ENCODE measurements at regions not wholly inside any gene's neighbourhood (a gene's known extent, or its start where the extent isn't known, plus 50 kb on each side); places are given as distances from the start of the nearest gene placed in this dataset.

DNA sequence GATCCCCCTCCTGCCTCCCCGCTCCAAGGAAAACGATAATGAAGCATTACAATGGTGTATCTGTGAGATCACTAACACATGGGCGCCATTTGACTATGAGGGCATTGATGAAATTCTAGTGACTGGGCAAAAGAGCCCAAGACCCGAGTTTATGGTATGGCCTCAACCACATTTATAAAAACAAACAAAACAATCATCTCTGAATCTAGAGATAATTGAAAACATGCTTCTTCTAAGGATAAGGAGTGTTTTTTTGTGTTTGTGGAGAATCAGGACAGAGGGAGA is 100.9 kb upstream of the SEMA6A start:
- DNase-seq (ENCODE audit: low read depth), result no peak

DNA sequence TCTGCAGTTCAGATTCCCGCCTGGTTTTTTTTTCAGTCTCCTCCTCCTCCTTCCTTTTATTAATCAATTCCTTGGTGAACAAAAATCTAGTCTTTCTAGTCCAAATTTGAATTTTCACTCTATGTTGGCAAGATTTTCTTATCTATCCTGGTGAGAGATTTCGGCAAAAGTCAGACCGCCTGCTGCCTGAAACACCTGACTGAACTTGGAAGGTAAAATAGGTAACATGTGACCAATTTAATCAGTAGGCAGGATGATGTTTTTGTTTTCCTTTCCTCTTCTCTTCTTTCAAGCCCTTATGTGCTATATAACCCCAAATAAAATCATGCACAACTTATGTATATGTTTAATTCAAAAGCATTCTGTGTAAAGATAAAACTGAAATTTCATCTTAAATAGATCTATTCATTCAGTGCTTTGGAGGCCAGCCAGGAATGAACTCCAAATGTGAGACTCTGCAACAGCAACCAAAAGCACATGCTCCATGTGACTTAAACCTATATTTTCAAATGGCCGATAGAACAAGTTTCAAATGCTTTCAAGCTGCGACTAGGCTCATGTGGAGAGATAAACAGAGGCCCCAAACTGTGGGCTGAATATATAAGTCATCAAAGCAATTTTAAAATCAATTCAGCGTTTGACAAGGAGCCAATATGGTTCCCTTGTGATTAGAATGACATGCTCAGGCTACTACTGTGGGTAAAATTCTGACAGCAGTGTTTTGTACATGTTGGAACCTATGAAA is 100.4 kb upstream of the SEMA6A start:
- DNase-seq (ENCODE audit: low read depth), result no peak

DNA sequence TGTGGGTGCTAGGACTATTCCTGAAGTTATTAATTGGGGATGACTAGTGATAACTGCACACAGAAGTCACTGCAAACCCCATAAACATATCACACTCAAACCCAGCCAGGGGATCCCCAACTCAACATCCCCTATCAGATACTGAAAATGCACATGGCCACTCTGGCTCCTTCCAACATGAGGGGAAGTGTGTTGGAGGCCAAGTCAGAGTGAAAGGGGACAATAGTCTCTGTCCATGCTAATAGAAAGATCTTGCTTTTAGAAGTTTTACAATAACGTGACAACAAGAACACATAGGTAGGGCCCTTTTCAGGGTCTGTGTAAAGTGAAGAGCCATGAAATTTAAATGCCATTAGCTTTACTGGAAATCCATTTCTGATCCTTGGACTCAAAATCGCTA is 98.8 kb upstream of the SEMA6A start:
- no peak for DNase-seq (ENCODE audit: low read depth)

DNA sequence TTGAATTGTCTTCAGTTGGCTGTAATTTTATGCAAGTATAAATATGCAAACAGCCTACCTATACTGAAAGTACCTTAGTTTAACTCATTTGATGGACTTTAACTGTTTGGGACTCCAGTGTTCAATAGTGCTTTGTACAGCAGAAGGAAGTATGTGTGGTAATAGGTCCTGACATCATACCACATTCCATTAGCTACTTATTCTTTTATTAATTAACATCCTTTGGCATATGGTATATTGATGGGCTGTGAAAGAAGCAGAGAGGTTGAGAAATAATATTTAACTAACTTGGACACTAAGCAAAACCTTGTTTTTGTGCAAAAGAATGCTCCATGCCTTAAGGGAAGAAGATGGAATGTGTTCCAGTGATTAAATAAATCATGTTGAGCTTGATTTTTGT is 97.6 kb upstream of the SEMA6A start:
- DNase-seq (ENCODE audit: low read depth), result no peak

DNA sequence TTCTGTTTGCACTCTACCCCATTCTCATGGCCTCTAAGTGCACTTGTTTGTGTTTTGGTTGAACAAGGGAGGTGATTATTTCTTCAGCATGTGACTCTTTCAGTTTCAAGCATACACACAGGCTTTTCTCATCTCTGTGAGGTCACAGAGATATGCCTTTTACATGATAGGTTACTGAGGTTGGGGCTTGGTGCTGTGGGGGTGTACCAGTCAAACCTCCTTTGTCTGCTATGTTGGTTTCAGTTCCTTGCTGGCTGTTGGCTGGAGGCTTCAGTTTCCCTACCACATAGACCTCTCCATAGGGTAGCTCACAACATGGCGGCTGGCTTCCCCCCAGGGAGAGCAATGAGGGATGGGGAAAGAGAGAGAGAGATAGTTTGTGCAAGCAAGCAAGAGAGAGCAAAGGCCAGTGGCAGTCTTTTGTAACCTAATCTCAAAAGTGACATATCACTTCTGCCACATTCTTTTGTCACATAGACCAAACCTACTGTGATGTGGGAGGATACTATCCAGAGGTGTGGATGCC is 96.7 kb upstream of the SEMA6A start:
- DNase-seq (ENCODE audit: low read depth), result no peak

DNA sequence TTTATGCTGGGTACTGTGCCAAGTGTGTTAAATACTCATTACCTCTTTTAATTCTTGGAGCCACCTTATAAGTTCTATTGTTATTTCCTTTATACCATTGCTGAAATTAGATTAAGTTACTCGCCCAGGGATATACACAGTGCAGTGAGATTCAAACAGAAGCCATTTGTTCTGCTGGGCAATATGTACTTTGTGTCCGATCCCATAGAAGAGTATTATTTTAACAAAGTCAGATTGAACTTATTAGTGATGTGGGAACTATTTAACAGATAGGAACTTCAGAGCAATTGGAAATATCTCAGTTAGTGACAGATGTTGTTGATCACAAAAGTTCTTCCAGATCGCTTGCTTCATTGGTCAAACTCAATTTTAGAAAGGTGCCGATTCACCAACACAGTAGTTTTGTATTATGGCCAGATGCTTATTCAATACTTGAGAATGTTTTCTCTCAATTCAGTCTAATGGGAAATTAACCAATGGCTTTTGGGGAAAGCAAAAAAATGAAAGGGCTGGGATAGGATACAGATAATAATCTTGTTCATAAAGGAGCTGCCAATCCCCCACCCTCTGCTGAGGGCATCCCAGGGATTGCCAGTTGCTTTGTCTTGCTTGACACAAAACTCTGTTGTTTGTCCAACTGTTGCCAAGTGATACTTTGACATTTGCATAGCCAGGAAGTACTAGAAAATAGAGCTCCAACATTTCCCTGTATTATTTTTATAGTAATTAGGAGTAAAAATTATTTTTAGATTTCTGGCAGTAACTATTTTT is 94.8 kb upstream of the SEMA6A start:
- DNase-seq (ENCODE audit: low read depth), result no peak

DNA sequence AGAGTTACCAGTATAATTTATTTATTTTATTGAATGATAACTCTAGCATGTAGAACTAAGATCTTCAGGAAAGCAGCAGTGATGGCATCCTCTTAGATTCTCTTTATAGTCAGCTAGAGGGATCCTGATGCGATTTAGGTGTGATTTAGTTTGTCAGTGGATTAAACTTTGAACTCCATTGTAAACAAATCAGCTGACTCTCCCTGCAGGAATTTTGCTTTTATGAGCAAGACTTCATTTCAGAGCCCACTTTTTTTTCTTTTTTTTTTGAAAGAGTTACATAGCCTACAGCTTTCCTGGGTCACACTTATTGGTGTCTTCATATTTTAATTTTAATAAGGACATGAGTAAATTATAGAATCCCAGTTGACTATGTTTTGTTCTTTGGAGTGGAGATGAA is 93.8 kb upstream of the SEMA6A start:
- no peak for DNase-seq (ENCODE audit: low read depth)

DNA sequence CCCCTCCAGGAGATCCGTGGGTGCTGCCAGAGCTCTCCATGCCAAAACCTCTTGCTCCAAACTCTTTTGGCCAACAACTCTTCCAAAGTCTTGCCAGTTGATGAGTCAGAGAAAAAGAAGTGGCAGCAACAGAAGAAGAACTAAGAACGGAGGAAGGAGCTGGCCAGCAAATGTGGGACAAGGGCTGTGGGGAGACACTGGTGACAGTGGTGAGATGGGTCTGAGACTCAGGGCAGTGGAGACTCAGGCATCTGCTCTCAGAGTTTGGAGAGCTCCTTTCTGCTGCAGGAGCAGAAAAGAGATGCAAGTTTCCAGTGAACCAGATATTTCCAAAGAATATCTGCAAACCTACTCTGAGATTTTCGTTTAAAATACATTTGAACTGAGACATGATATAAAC is 92.3 kb upstream of the SEMA6A start:
- no peak for DNase-seq (ENCODE audit: low read depth)

DNA sequence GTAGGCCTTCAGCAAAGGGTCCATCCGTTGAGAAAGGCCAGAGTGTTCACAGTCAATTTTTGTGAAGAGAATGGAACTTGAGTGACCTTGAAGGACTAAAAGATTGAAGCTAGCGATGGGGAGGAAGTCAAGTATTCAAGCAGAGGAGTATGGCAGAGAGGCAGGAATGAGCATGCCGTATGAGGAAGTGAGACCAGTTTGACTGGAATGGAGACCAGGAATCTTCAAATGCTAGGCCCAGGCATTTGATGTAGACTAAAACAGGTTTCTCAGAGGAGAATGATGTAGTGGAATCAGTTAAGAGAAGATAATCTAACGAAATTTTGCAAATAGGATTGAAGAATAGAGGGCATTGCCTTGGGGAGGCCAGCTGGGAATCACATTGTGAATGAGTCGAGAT is 90.4 kb upstream of the SEMA6A start:
- DNase-seq (ENCODE audit: low read depth), result no peak

DNA sequence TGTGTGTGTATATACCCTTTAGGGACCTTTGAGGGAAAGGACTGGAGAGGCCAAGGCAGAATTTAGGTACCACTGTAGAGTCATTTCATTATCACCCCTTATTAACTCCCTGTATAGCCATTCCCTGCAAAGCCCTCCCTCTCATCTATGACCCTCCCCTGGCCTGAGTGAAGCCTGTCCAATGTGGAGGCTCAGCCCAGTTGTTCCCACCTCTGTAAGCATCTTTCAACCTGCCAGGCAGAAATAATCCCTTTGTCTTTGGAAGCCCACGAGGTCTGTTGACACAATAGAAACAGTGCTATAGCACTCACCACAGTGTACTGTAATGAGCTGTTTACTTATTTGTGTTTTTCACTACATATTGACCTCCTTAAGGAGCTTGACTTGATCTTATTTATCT is 88.5 kb upstream of the SEMA6A start:
- no peak for DNase-seq (ENCODE audit: low read depth)

DNA sequence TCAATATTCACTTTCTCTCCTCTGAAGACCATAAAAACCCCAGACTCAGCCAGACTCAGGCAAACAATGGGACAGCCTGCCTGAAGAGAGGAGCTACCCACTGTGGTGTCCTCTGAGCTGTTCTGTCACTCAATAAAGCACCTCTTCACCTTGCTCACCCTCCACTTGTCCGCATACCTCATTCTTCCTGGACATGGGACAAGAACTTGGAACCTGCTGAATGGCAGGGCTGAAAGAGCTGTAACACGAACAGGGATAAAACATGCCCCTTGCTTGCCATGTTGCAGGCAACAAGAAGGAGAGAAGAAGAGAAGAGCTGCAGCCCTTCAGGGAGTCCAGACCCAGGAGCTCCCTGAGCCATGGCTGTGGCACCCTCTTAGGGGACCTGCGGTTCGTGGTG is 86.8 kb upstream of the SEMA6A start:
- DNase-seq (ENCODE audit: low read depth), result no peak

DNA sequence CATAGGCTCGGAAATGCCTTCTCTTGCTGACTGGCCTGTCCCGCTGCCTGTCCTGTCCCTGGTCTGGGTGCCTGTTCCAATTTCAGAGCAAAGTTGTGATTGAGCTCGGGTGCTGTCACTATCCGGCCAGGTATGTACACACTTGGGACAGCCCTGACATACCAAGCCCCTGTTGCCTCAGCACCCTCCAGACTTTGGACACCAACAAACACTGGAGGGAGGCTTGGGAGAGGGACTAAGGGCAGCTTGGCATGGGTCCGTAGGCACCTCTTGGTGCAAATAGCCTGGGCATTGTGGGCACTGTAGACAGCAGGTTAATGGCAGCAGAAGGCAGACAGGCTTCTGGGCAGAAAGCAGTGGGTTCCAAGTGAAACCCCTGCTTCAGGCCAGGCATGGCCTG is 86.3 kb upstream of the SEMA6A start:
- DNase-seq (ENCODE audit: low read depth), result no peak

DNA sequence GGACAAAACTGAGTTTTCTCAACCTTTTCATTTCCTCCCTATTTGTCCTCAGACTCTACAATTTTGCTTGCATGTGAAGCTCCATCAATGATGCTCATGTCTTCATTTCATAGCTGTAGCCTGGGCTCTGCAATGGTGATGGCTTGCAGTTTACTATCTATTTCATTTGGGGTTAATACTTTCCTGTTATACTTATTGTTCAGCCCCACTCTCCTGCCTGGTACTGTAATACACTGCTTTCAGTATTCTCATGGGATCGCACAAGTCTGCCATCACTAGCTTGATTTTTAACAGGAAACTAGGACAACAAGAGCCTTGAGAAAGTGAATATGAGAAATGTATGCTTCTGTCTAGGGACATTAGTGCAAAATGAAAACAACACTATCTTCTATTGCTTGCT is 84.2 kb upstream of the SEMA6A start:
- DNase-seq (ENCODE audit: low read depth), result no peak

DNA sequence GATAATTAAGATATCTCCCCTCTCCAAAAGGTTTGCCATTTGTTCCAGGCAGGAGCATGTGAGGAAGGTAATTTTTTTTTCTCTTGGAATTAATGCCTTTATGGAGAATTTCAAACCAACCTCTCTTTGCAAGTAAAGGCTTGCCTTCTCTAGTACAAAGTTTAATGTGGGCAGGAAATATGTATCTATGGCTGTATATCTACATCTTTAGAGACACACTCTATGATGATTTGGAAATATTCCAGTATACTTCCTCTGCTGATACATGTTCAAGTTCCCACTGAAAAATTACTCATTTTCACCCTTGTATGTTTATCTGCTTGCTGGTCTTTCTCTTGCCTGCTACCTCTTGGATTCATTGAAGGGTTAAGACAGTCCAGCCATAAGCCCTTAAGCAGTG is 83.5 kb upstream of the SEMA6A start:
- DNase-seq (ENCODE audit: low read depth), result no peak

DNA sequence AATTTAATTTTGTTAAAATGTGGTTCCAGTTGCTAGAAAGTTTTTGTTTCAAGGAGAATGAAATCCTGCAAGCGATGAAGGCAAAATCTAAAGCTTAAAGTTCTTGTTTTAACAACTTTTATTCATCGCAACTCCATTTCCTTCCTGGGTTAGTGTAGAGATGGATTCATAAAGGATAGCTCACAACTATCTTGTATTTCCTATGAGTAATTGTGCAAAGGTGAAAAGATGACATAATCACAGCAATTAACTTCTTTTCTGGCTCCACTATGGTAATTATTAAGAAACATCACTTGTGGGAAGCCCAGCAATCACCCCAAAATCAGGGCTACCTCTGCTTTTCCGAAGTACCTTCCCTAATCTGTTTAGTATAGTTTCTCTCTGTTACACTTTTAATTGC is 80.8 kb upstream of the SEMA6A start:
- no peak for DNase-seq (ENCODE audit: low read depth)

DNA sequence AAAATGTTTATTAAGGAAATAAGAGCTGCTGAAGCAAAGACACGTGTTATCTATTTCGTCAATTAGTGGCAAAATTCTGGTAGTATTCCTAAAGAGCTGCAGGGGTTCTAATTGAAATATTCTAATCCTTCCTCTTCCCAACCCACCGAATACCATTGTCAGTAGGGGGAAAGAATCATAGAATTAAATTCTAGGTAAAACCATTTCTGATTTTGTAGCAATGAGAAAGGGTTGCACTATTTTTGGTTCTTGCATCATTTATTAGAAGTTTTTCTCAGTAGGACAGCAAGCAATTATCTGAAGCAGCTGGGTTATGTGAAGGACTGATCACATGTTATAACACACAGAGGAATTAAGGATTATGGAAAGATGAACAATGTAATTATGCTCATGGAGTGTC is 80.3 kb upstream of the SEMA6A start:
- no peak for DNase-seq (ENCODE audit: low read depth)

DNA sequence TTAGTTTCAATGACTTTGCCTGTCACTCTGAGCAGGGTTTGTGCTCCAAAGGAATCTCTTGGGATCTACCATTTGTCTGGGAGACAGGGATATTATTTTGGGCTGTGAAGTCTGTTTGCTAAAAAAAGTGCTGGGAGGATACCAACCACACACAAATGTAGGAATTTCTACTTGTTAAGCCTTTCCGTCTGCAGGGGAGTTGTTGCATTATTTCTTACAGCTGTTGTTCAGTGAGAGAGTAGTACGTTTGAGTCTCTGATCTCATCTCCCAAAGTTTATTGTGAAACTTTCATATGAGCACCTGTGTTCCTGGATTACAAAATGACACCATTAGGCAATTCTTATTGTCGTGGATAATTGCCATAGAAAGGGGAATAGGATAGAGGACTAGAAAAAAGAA is 78.3 kb upstream of the SEMA6A start:
- no peak for DNase-seq (ENCODE audit: low read depth)

DNA sequence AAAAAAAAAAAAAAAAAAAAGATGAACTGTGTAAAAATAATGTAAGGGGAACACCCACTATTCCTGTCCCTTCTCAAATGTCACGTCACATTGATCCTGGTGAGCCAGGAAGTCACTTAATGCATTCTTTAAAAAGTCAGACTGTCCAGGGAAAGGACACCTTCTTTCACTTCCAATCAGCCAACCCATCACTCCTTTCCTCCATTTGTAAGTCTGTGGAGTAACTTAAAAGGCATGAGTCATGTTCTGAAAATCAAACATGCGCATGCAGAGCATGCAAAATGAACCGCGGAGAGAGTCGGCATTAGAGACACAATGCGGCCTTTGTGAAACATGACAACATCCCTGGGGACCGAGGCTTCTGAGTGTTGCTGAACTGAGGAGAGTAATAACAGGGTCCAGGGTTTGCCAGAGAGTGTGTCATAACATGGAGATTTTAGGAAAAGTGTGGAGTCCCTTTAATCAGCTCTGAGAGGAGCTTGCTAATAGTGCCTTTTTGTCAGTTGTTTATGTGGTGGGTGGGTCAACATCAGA is 77.6 kb upstream of the SEMA6A start:
- DNase-seq (ENCODE audit: low read depth), result no peak

DNA sequence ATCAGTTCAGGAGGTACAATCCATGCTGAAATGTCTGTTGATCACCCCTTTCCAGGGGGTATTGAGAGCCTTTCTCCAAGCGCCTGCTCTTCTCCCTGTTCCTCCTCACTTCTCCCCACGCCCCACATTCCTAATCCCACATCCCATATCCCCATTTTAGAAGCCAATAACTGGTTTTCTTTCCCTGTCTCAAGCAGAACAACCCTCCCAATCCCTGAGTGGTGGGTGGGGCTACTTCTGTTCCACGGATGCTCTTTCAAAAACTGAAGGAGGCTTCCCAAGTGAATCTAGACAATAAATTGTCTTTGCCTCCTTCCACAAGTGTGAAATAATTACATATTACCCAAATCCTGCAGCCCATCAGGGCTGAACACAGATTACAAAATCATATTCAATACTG is 77.0 kb upstream of the SEMA6A start:
- DNase-seq (ENCODE audit: low read depth), result no peak

DNA sequence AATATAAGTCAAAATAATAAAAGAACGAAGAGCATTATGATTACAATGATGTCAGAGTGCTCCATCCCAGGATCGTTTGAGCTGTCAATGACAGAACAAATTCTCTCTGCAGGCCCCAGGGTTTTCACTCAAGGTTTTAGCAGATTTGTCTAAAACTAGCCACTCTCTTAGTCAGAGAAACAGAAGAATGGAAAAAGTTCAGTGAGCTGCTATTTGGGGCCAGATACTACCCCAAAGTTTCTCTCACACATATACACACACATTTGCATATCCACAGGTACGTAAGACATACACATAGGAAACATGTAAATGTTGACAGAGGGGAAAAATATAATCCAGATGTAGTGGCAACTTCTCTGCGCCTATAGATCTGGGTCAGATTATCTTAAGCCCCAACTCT is 76.3 kb upstream of the SEMA6A start:
- no peak for DNase-seq (ENCODE audit: low read depth)

DNA sequence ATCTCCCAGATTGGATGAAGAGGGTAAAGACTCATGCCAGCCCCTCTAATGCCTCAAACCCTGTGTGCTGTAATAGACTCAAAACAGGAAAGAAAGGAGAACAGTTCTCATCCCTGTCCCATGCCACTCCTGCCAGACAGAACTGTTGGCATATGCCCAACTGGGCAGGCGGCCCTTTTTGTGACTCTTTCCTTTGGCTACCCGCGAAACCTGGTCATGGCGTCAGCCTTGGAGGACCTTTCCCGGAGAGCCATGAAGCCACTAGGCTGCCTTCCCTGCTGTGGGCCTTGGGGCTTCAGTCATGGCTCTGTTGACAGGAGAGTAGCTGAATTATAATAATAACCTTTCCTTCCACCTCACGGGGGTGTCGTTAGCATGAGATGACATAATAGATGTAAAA is 75.9 kb upstream of the SEMA6A start:
- no peak for DNase-seq (ENCODE audit: low read depth)

DNA sequence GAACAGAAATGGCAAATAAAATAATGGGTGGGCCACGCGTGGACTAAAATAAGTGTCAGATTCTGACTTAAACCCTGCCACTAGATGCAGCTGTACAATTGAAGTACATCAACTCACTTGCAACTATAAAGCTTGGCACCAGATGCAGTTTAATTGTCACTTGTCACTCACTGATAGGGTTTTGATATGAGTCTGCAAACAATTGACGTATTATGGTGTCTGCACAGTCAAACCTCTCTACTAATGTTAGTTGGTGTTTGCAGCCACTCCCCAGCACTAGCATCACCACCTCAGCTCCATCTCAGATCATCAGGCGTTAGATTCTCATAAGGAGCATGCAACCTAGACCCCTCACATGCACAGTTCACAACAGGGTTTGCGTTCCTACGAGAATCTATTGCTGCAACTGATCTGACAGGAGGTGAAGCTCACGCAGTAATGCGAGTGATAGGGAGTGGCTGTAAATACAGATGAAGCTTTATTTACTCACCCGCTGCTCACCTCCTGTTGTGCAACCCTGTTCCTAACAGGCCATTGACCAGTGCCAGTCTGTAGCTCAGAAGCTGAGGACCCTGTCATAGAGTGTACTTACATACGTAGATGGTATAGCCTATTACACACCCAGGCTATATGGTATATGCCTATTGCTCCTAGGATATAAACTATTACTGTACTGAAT is 72.1 kb upstream of the SEMA6A start:
- no peak for DNase-seq (ENCODE audit: low read depth)

DNA sequence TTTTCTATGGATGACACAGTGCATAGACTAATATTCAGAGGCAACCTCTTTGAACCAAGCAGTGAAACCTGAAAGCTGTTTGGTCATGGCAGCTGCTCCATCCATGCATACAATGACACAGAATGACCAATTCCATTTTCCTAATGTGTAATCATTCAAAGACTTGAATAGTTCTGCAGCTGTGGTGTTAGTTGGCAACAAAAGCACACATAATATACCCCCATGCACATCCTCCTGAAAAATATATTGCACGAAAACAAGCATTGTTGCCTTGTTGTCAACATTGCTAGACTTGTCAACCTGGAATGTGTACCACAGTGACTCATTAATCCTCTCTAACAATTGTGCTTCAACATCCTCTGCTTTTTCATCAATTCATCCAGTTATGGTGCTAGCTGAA is 71.0 kb upstream of the SEMA6A start:
- no peak for DNase-seq (ENCODE audit: low read depth)

Measured in activated T-cell treated with anti-CD3 and anti-CD28 coated beads for 24 hours (primary cell).